HUES48 (cell line): ENCODE measurements at regions not wholly inside any gene's neighbourhood (a gene's known extent, or its start where the extent isn't known, plus 50 kb on each side); places are given as distances from the start of the nearest gene placed in this dataset.

Source experiments
- H3K27ac ChIP-seq: one replicate; pipeline ENCODE4 v1.7.0; 2013; ENCODE audit warnings: low read depth, low read length, inconsistent platforms
- H3K27me3 ChIP-seq: 2 replicates; pipeline ENCODE4 v1.6.1; 2013; ENCODE audit warnings: mild to moderate bottlenecking, low read length; ENCODE audit not compliant: control insufficient read depth, insufficient read depth
- H3K36me3 ChIP-seq: 2 replicates; pipeline ENCODE4 v1.6.1; 2013; ENCODE audit warnings: low read length; ENCODE audit not compliant: control insufficient read depth, insufficient read depth
- H3K4me1 ChIP-seq: 2 replicates; pipeline ENCODE4 v1.6.1; 2013; ENCODE audit warnings: mild to moderate bottlenecking, low read length; ENCODE audit not compliant: control insufficient read depth, insufficient read depth
- H3K4me3 ChIP-seq: 2 replicates; pipeline ENCODE4 v1.5.1; 2013; ENCODE audit warnings: mild to moderate bottlenecking, low read depth, low read length
- H3K9ac ChIP-seq: 2 replicates; pipeline ENCODE4 v1.6.1; 2013; ENCODE audit warnings: mild to moderate bottlenecking, low read depth, low read length, moderate library complexity
- H3K9me3 ChIP-seq: 2 replicates; pipeline ENCODE4 v1.6.1; 2013; ENCODE audit warnings: low read length; ENCODE audit not compliant: control insufficient read depth, insufficient read depth

GRCh38 chr2:16115881-16116830, 175.8 kb downstream of the MYCN start:
- H3K27ac ChIP-seq, result no peak overlapping the region
- no peaks in the 10 kb centered on the region for H3K36me3 ChIP-seq
- H3K4me3 ChIP-seq, result no peak overlapping the region
- no peaks in the 10 kb centered on the region for H3K9me3 ChIP-seq
- no peaks in the 10 kb centered on the region for H3K27me3 ChIP-seq
- H3K9ac ChIP-seq, result no peak overlapping the region
- peaks cover 4% of the 10 kb centered on the region; the same call in 1 of the 2 replicates for H3K4me1 ChIP-seq

GRCh38 chr2:16115291-16115690, 174.9 kb downstream of the MYCN start:
- Histone ChIP-seq H3K9ac (no peak overlapping the region), H3K4me3 (no peak overlapping the region), H3K27me3 (no peaks in the 10 kb centered on the region), H3K9me3 (no peaks in the 10 kb centered on the region), H3K36me3 (no peaks in the 10 kb centered on the region), H3K27ac (no peak overlapping the region), H3K4me1 (peaks cover 4% of the 10 kb centered on the region; the same call in 1 of the 2 replicates)

- H3K9me3 ChIP-seq, result no peaks in the 10 kb centered on the region
- peaks cover 4% of the 10 kb centered on the region; the same call in 1 of the 2 replicates for H3K4me1 ChIP-seq
- H3K36me3 ChIP-seq, result no peaks in the 10 kb centered on the region
- no peak overlapping the region for H3K27ac ChIP-seq
- H3K27me3 ChIP-seq, result no peaks in the 10 kb centered on the region
- no peak overlapping the region for H3K4me3 ChIP-seq
- H3K9ac ChIP-seq, result no peak overlapping the region
Observed at GRCh38 chr2:16114836-16115235, 174.5 kb downstream of the MYCN start.

GRCh38 chr2:16114070-16114469, 173.7 kb downstream of the MYCN start:
- H3K4me3 ChIP-seq, result no peak overlapping the region
- H3K27me3 ChIP-seq, result no peaks in the 10 kb centered on the region
- no peaks in the 10 kb centered on the region for H3K36me3 ChIP-seq
- H3K4me1 ChIP-seq, result peaks cover 4% of the 10 kb centered on the region; the same call in 1 of the 2 replicates
- no peak overlapping the region for H3K9ac ChIP-seq
- no peak overlapping the region for H3K27ac ChIP-seq
- no peaks in the 10 kb centered on the region for H3K9me3 ChIP-seq

GRCh38 chr2:16113568-16113967, 173.2 kb downstream of the MYCN start:
- Histone ChIP-seq H3K27me3 (no peaks in the 10 kb centered on the region), H3K4me3 (no peak overlapping the region), H3K27ac (no peak overlapping the region), H3K9ac (no peak overlapping the region), H3K9me3 (no peaks in the 10 kb centered on the region), H3K36me3 (no peaks in the 10 kb centered on the region), H3K4me1 (peaks cover 4% of the 10 kb centered on the region; the same call in 1 of the 2 replicates)

- Histone ChIP-seq H3K36me3 (no peaks in the 10 kb centered on the region), H3K4me1 (peaks cover 4% of the 10 kb centered on the region; the same call in 1 of the 2 replicates), H3K27ac (no peak overlapping the region), H3K9ac (no peak overlapping the region), H3K4me3 (no peak overlapping the region), H3K9me3 (no peaks in the 10 kb centered on the region), H3K27me3 (no peaks in the 10 kb centered on the region)
Observed at GRCh38 chr2:16112972-16113560, 172.7 kb downstream of the MYCN start.

GRCh38 chr2:16112251-16112971, 172.1 kb downstream of the MYCN start:
- H3K27me3 ChIP-seq, result no peaks in the 10 kb centered on the region
- H3K4me1 ChIP-seq, result peaks cover 7% of the 10 kb centered on the region; the same call in 1 of the 2 replicates
- H3K9ac ChIP-seq, result no peak overlapping the region
- H3K36me3 ChIP-seq, result no peaks in the 10 kb centered on the region
- H3K27ac ChIP-seq, result no peak overlapping the region
- no peak overlapping the region for H3K4me3 ChIP-seq
- H3K9me3 ChIP-seq, result no peaks in the 10 kb centered on the region

- peaks cover 12% of the 10 kb centered on the region for H3K4me1 ChIP-seq
- no peak overlapping the region for H3K9ac ChIP-seq
- no peak overlapping the region for H3K4me3 ChIP-seq
- H3K27me3 ChIP-seq, result no peaks in the 10 kb centered on the region
- no peaks in the 10 kb centered on the region for H3K9me3 ChIP-seq
- no peaks in the 10 kb centered on the region for H3K36me3 ChIP-seq
- H3K27ac ChIP-seq, result no peak overlapping the region
Observed at GRCh38 chr2:16111838-16112210, 171.5 kb downstream of the MYCN start.

- H3K27me3 ChIP-seq, result no peaks in the 10 kb centered on the region
- no peaks in the 10 kb centered on the region for H3K36me3 ChIP-seq
- H3K27ac ChIP-seq, result no peak overlapping the region
- no peak overlapping the region for H3K4me3 ChIP-seq
- H3K9me3 ChIP-seq, result no peaks in the 10 kb centered on the region
- H3K9ac ChIP-seq, result no peak overlapping the region
- peaks cover 25% of the 10 kb centered on the region for H3K4me1 ChIP-seq
Observed at GRCh38 chr2:16109821-16110310, 169.5 kb downstream of the MYCN start.

GRCh38 chr2:16109368-16109820, 169.0 kb downstream of the MYCN start:
- H3K9ac ChIP-seq, result no peak overlapping the region
- peaks cover 29% of the 10 kb centered on the region for H3K4me1 ChIP-seq
- no peaks in the 10 kb centered on the region for H3K27me3 ChIP-seq
- no peaks in the 10 kb centered on the region for H3K9me3 ChIP-seq
- H3K36me3 ChIP-seq, result no peaks in the 10 kb centered on the region
- no peak overlapping the region for H3K27ac ChIP-seq
- no peak overlapping the region for H3K4me3 ChIP-seq
